HEK293T (cell line): ENCODE measurements at regions not wholly inside any gene's neighbourhood (a gene's known extent, or its start where the extent isn't known, plus 50 kb on each side); places are given as distances from the start of the nearest gene placed in this dataset.

Source experiments
- CTCF ChIA-PET: fragments of 350-600 bp; formaldehyde crosslinking; extraction: SDS; loops from one replicate; lab custom pipeline; 2021; ENCODE audit warnings: antibody characterized with exemption, inconsistent platforms; lab: Yijun Ruan, JAX
- POLR2A ChIA-PET: fragments of 350-600 bp; formaldehyde crosslinking; extraction: SDS; loops from one replicate; lab custom pipeline; 2020; ENCODE audit warnings: antibody characterized with exemption, inconsistent platforms; lab: Yijun Ruan, JAX
- DNase-seq: peaks from one replicate; pipeline ENCODE4 v3.0.0; 2012; ENCODE audit warnings: mixed read lengths; ENCODE audit errors: extremely low spot score
- ARNT ChIP-seq: fragments of 450-650 bp; IDR thresholded peaks from 2 replicates; pipeline ENCODE4 v1.6.1; 2017; ENCODE audit warnings: mild to moderate bottlenecking
- BHLHE40 ChIP-seq: fragments of 450-650 bp; IDR thresholded peaks from 2 replicates; pipeline ENCODE4 v1.6.1; 2016; ENCODE audit warnings: mild to moderate bottlenecking, moderate library complexity, borderline replicate concordance
- CTBP1 ChIP-seq: fragments of 450-650 bp; IDR thresholded peaks from 2 replicates; pipeline ENCODE4 v1.6.1; 2016; ENCODE audit warnings: borderline replicate concordance
- ELF4 ChIP-seq: fragments of 450-650 bp; IDR thresholded peaks from 2 replicates; pipeline ENCODE4 v1.6.1; 2017; ENCODE audit warnings: antibody characterized with exemption
- FOXA1 ChIP-seq: fragments of 450-650 bp; IDR thresholded peaks from 2 replicates; pipeline ENCODE4 v1.6.1; 2016; ENCODE audit warnings: mild to moderate bottlenecking
- FOXK2 ChIP-seq: fragments of 450-650 bp; IDR thresholded peaks from 2 replicates; pipeline ENCODE4 v1.6.1; 2016; ENCODE audit warnings: mild to moderate bottlenecking
- FOXM1 ChIP-seq: fragments of 450-650 bp; IDR thresholded peaks from 2 replicates; pipeline ENCODE4 v1.6.1; 2017; ENCODE audit warnings: mild to moderate bottlenecking, borderline replicate concordance
- HDGF ChIP-seq: fragments of 450-650 bp; IDR thresholded peaks from 2 replicates; pipeline ENCODE4 v1.6.1; 2017; ENCODE audit warnings: antibody characterized with exemption, borderline replicate concordance
- L3MBTL2 ChIP-seq: fragments of 450-650 bp; conservative IDR thresholded peaks from 2 replicates; pipeline ENCODE4 v1.6.1; 2016; ENCODE audit warnings: mild to moderate bottlenecking
- LEF1 ChIP-seq: fragments of 450-650 bp; IDR thresholded peaks from 2 replicates; pipeline ENCODE4 v1.6.1; 2017; ENCODE audit warnings: mild to moderate bottlenecking, borderline replicate concordance
- NFRKB ChIP-seq: fragments of 450-650 bp; IDR thresholded peaks from 2 replicates; pipeline ENCODE4 v1.6.1; 2016; ENCODE audit warnings: mild to moderate bottlenecking, moderate library complexity
- PKNOX1 ChIP-seq: fragments of 450-650 bp; IDR thresholded peaks from 2 replicates; pipeline ENCODE4 v1.6.1; 2016
- SP1 ChIP-seq: fragments of 450-650 bp; IDR thresholded peaks from 2 replicates; pipeline ENCODE4 v1.6.1; 2017
- SUZ12 ChIP-seq: fragments of 450-650 bp; IDR thresholded peaks from 2 replicates; pipeline ENCODE4 v1.6.1; 2016; ENCODE audit warnings: mild to moderate bottlenecking
- TARDBP ChIP-seq: fragments of 450-650 bp; IDR thresholded peaks from 2 replicates; pipeline ENCODE4 v1.6.1; 2016
- ZNF384 ChIP-seq: fragments of 450-650 bp; IDR thresholded peaks from 2 replicates; pipeline ENCODE4 v1.6.1; 2016

DNA sequence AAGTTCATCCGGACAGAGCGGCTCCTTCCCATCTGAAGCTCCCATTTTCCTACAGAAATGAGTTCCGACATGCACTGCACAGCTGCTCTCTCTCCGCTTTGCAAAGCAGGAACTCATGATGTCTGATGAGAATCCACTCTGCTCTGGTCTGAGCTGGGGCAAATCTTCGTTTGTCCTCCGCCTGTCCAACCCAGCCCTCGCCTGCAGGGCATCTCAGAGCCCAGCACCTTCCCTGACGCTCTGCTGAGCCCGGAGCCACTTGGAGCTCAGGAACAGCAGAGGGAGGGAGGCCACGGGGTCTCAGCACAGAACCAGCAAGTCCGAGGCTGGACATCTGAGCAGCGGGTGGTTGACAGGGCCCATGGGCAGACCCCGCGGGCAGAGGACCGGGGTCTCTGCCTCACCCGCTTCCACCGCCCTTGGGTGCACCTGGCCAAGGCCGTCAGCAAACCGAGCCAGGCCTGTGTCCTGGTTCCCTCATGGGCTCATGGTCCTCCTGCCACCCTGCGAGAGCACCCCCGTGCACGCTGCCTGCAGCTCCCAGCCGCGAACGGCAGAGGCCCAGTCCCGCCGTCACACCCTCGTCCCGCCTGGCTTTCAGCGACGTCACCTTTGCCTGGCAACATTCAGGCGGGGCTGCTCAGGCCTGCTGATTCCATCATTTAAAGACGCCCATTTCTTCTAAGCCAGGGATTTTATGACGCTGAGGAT lies 78.5 kb upstream of the BHLHE23 start:
- DNase-seq = no peak
- ChIA-PET POLR2A (no interaction called here), CTCF (interaction anchor here (0.9 to 1.0 kb wide), 2 partner anchors 17 to 32 kb away, joined by 3 read pairs; no protein-coding TSS in a partner anchor)
- TF ChIP-seq SUZ12 (no peak), HDGF (no peak), ZNF384 (no peak), FOXA1 (no peak), TARDBP (no peak), SP1 (no peak), NFRKB (no peak), ARNT (no peak)

DNA sequence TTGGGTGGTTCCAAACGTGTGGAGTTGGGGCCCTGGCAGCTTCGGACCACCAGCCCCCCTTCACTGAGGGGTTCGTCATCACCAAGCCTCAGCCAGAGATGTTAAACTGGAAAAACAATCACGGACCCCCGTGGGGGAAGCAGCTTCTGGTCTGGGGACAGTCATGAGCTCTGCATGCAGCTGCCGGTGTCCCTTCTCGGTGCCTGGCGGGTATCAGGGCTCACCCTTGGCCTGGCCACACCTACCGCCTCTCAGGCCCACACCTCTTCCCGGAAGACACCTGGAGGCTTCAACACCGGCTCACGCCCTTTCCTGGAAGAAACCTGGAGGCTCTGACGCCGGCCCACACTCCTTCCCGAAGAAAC lies 77.8 kb upstream of the BHLHE23 start:
- ChIA-PET CTCF (interaction anchor here (0.9 to 1.0 kb wide), 2 partner anchors 17 to 32 kb away, joined by 3 read pairs; no protein-coding TSS in a partner anchor), POLR2A (no interaction called here)
- TF ChIP-seq NFRKB (no peak), ARNT (no peak), TARDBP (no peak), PKNOX1 (no peak)
- no peak for DNase-seq

GRCh38 chr20:63083831-63084562 lies 77.2 kb upstream of the BHLHE23 start:
- CTCF ChIA-PET = no interaction called here
- POLR2A ChIA-PET = no interaction called here
- TF ChIP-seq NFRKB = no peak
- no peak for TF ChIP-seq TARDBP
- TF ChIP-seq L3MBTL2 = no peak
- TF ChIP-seq HDGF = no peak
- no peak for TF ChIP-seq SUZ12
- no peak for TF ChIP-seq PKNOX1
- TF ChIP-seq ELF4 = no peak
- TF ChIP-seq BHLHE40 = no peak
- no peak for TF ChIP-seq CTBP1
- TF ChIP-seq SP1 = no peak
- TF ChIP-seq ARNT = no peak
- no peak for DNase-seq

DNA sequence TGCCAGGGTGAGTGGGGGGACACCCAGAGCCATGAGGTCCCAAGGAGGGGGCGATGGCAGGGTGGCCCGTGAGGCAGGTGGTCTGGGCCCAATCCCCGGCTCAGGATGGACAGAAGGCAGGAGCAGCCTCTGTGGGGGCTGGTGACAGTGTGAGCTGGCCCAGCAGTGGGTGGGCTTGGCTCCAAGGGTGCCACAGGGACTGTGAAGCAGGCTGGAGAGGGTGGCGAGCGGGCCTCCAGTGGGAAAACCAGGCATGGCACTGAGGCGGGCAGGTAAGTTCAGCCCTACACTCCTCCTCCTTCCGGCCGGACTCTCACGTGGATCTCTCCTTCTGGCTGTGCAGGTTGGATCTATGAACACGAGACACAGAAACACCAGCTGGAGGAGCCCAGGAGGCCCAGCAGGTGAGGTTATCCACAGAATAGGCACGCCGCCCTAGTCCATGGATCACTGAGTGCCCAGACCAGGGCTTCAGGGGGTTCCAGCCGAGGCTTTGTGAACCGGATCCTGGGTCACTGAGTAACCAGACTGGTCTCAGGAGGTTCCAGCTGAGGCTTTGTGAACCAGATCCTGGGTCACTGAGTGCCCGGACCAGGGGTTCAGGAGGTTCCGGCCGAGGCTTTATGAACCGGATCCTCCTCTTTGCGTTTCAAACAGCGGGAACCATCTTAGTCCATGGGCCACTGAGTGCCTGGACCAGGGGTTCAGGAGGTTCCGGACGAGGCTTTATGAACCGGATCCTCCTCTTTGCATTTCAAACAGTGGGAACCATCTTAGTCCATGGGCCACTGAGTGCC lies 76.4 kb upstream of the BHLHE23 start:
- no peak for DNase-seq
- TF ChIP-seq PKNOX1 = no peak
- TF ChIP-seq NFRKB = no peak
- TF ChIP-seq ELF4 = no peak
- no peak for TF ChIP-seq TARDBP
- no peak for TF ChIP-seq HDGF
- no peak for TF ChIP-seq CTBP1
- TF ChIP-seq FOXK2 = no peak
- TF ChIP-seq SP1 = no peak
- CTCF ChIA-PET = no interaction called here
- POLR2A ChIA-PET = no interaction called here

DNA sequence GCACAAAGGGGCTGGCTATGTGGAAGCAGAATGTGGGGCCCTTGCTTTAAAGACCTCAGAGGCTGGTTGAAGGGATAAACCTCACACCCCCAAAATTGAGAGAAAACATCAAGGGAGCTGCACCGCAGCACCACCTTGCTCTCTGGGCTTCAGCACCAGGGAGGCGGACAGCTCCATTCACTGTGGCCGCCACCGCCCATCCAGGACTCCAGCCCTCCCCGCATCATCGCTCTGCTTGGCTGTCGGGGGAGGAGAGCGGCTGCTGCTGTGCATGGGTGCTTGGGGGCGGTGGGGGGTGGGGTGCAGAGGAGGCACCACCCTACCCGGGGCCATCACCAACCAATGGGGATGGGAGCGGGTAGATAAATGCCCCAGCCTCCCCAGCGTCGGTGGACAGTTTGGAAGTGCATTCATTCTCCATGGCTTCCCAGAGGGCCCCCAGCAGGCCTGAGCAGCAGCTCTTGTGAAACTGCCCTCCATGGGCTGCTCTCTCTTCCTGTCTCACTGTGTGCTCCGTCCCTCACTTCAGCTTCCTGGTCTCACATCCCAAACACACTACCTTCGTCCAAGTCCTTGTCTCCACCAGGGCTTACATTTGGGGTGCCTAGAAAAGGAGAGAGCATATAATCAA lies 75.7 kb upstream of the BHLHE23 start:
- POLR2A ChIA-PET = no interaction called here
- CTCF ChIA-PET = no interaction called here
- no peak for TF ChIP-seq FOXK2
- no peak for TF ChIP-seq BHLHE40
- TF ChIP-seq ARNT = no peak
- TF ChIP-seq HDGF = no peak
- TF ChIP-seq CTBP1 = no peak
- no peak for TF ChIP-seq SP1
- TF ChIP-seq SUZ12 = no peak
- TF ChIP-seq ELF4 = no peak
- TF ChIP-seq ZNF384 = no peak
- TF ChIP-seq NFRKB = no peak
- TF ChIP-seq PKNOX1 = no peak
- TF ChIP-seq TARDBP = no peak
- TF ChIP-seq LEF1 = no peak
- no peak for TF ChIP-seq FOXA1
- no peak for TF ChIP-seq FOXM1
- TF ChIP-seq L3MBTL2 = no peak
- peak; percentile 80 for DNase-seq

DNA sequence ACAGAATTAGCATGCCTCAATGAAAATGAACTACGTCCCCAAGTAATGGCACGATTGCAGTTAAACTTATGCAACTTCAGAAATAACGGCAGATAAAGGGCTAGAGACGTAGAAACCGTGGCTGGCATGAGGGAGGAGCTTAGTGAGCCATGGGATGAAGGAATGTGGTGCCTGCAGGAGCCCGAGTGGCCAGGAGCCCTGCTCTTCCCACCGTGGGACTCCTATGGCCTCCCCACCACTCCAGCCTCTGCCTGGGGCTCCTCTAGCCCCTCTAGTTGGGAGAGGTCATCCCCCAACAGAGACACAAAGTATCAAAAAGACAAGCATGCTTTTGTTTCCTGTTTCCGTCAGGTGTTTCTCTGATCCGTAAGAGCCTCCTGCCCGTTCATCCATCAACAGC lies 75.1 kb upstream of the BHLHE23 start:
- TF ChIP-seq NFRKB = no peak
- TF ChIP-seq TARDBP = no peak
- TF ChIP-seq ARNT = no peak
- no peak for TF ChIP-seq HDGF
- no peak for TF ChIP-seq SP1
- no peak for TF ChIP-seq L3MBTL2
- no peak for TF ChIP-seq SUZ12
- no peak for TF ChIP-seq BHLHE40
- no peak for TF ChIP-seq PKNOX1
- no peak for TF ChIP-seq ZNF384
- TF ChIP-seq CTBP1 = no peak
- TF ChIP-seq FOXA1 = no peak
- no peak for TF ChIP-seq FOXM1
- TF ChIP-seq LEF1 = no peak
- no peak for TF ChIP-seq FOXK2
- no peak for TF ChIP-seq ELF4
- ChIA-PET CTCF (no interaction called here), POLR2A (no interaction called here)
- DNase-seq = no peak
